Endothelial cell of umbilical vein (primary cell): ENCODE measurements at regions not wholly inside any gene's neighbourhood (a gene's known extent, or its start where the extent isn't known, plus 50 kb on each side); places are given as distances from the start of the nearest gene placed in this dataset.

Experiments
- BruUV-seq: library from RNA; stranded (reverse); fragments of 400-500 nt; replicated peaks from 2 replicates; lab custom pipeline; 2021; lab: Mats Ljungman, UMichigan
- CTCF ChIA-PET: fragments of 300-600, 350-600 bp; sonication (Branson Sonifier 250); formaldehyde crosslinking; loops from one replicate; lab custom pipeline; 2021; ENCODE audit warnings: antibody characterized with exemption, inconsistent platforms; lab: Charles Lee
- POLR2A ChIA-PET: fragments of 300-600, 350-600 bp; sonication (Branson Sonifier 250); formaldehyde crosslinking; loops from one replicate; lab custom pipeline; 2021; ENCODE audit warnings: antibody characterized with exemption, inconsistent platforms; lab: Charles Lee
- DNase-seq: peaks from one replicate; pipeline ENCODE4 v3.0.0-alpha.2; 2011; ENCODE audit warnings: low read depth, low spot score
- FAIRE-seq: peaks from 2 replicates; lab custom pipeline; 2011; peaks lifted over from hg19 to GRCh38; lab: Jason Lieb, UNC
- H2AFZ ChIP-seq: 2 replicates; pipeline ENCODE4 v1.6.0; 2012; ENCODE audit warnings: low read depth, low read length, control low read depth, inconsistent platforms
- H3K27ac ChIP-seq: 2 replicates; pipeline ENCODE4 v1.5.1; 2011; ENCODE audit warnings: low read depth, mild to moderate bottlenecking, control low read depth, low read length, moderate library complexity; ENCODE audit not compliant: insufficient read depth
- H3K27me3 ChIP-seq, 2 experiments: 2 replicates each; pipeline versions ENCODE4 v1.6.0 to v1.6.1; 2011; ENCODE audit warnings: low read length in 2 of 2, mixed read lengths in 1 of 2; ENCODE audit not compliant: control insufficient read depth in 2 of 2, insufficient read depth in 2 of 2
- H3K36me3 ChIP-seq, 2 experiments: 2 replicates in 1 of 2; 3 replicates in 1 of 2; pipeline ENCODE4 v1.5.1; 2011; ENCODE audit warnings: low read length in 2 of 2, mild to moderate bottlenecking in 1 of 2, moderate library complexity in 1 of 2; ENCODE audit not compliant: control insufficient read depth in 2 of 2, insufficient read depth in 2 of 2; ENCODE audit errors: extremely low read depth in 1 of 2
- H3K4me1 ChIP-seq: 3 replicates; pipeline ENCODE4 v1.5.1; 2011; ENCODE audit warnings: mild to moderate bottlenecking, low read length; ENCODE audit not compliant: control insufficient read depth, insufficient read depth; ENCODE audit errors: extremely low read depth
- H3K4me2 ChIP-seq: 2 replicates; pipeline ENCODE4 v1.6.1; 2011; ENCODE audit warnings: low read length, control low read depth, mixed read lengths; ENCODE audit not compliant: insufficient read depth
- H3K4me3 ChIP-seq, 3 experiments: fragments of 200-600 bp in 1 of 3; sonication (generic), shearing (Covaris generic) in 1 of 3; replicated peaks in 1 of 3; 2 replicates each; pipeline ENCODE4 v1.5.1; 2011 to 2016; ENCODE audit warnings: control low read depth in 3 of 3, low read length in 3 of 3, mild to moderate bottlenecking in 2 of 3, inconsistent platforms in 1 of 3, low read depth in 1 of 3, moderate library complexity in 1 of 3; ENCODE audit not compliant: insufficient read depth in 1 of 3
- H3K79me2 ChIP-seq: 2 replicates; pipeline ENCODE4 v1.6.0; 2012; ENCODE audit warnings: low read length, inconsistent platforms; ENCODE audit not compliant: control insufficient read depth, insufficient read depth
- H3K9ac ChIP-seq: replicated peaks from 2 replicates; pipeline ENCODE3; 2011; ENCODE audit warnings: low read length, control low read depth; ENCODE audit not compliant: insufficient read depth; ENCODE audit errors: extremely low read depth
- H3K9me1 ChIP-seq: replicated peaks from 3 replicates; pipeline ENCODE4 v1.6.0; 2011; ENCODE audit warnings: mild to moderate bottlenecking, low read length; ENCODE audit not compliant: control insufficient read depth, insufficient read depth; ENCODE audit errors: extremely low read depth
- H3K9me3 ChIP-seq: replicated peaks from 2 replicates; pipeline ENCODE4 v1.5.1; 2012; ENCODE audit warnings: low read length, inconsistent platforms; ENCODE audit not compliant: control insufficient read depth, insufficient read depth
- H4K20me1 ChIP-seq: replicated peaks from 2 replicates; pipeline ENCODE3; 2011; ENCODE audit warnings: mild to moderate bottlenecking, low read length; ENCODE audit not compliant: control insufficient read depth, insufficient read depth; ENCODE audit errors: extremely low read depth
- EZH2 ChIP-seq: IDR thresholded peaks from 2 replicates; pipeline ENCODE4 v1.6.1; 2012; ENCODE audit warnings: borderline replicate concordance, low read depth, mild to moderate bottlenecking, moderate library complexity, low read length, inconsistent platforms; ENCODE audit not compliant: severe bottlenecking
- FOS ChIP-seq: IDR thresholded peaks from 2 replicates; pipeline ENCODE4 v1.6.1; 2011; ENCODE audit warnings: mild to moderate bottlenecking, low read length, moderate library complexity, borderline replicate concordance; ENCODE audit not compliant: insufficient read depth
- GATA2 ChIP-seq: IDR thresholded peaks from 2 replicates; pipeline ENCODE4 v1.7.0; 2011; ENCODE audit warnings: low read depth, mild to moderate bottlenecking, moderate library complexity, mixed read lengths, low read length; ENCODE audit not compliant: insufficient read length, insufficient read depth
- JUN ChIP-seq: IDR thresholded peaks from 2 replicates; pipeline ENCODE4 v1.6.1; 2011; ENCODE audit warnings: borderline replicate concordance, low read depth; ENCODE audit not compliant: insufficient read length, insufficient read depth
- MYC ChIP-seq: IDR thresholded peaks from one replicate; pipeline ENCODE4 v1.6.1; 2011; ENCODE audit warnings: mild to moderate bottlenecking, low read depth, low read length
- POLR2A ChIP-seq: IDR thresholded peaks from 2 replicates; pipeline ENCODE4 v1.6.1; 2012; ENCODE audit warnings: low read depth, mild to moderate bottlenecking, control low read depth, low read length
- POLR2AphosphoS5 ChIP-seq: IDR thresholded peaks from 2 replicates; pipeline ENCODE4 v1.6.1; 2012; ENCODE audit warnings: low read depth, mild to moderate bottlenecking, control low read depth, low read length, moderate library complexity; ENCODE audit not compliant: insufficient read depth
- dilution Hi-C: fragments of 300-500 bp; cut with MboI; formaldehyde crosslinking; loops from one replicate; pipeline ENCODE4 v1.15.0; 2019; ENCODE audit warnings: low sequenced_read_pairs; ENCODE audit not compliant: extremely low pct_ligation_motif_present
- intact Hi-C: fragments of 100-400 bp; cut with micrococcal nuclease; formaldehyde crosslinking; loops from one replicate; pipeline ENCODE4 v1.10.0; 2022
- TF ChIP-seq, protein P1 (sequence below), 2 donors: IDR thresholded peaks; 1 replicate in 1 of 2; 2 replicates in 1 of 2; pipeline ENCODE4 v1.5.1; 2011; ENCODE audit warnings: low read length in 2 of 2, mild to moderate bottlenecking in 2 of 2, moderate library complexity in 2 of 2, control low read depth in 1 of 2, inconsistent platforms in 1 of 2, low read depth in 1 of 2; ENCODE audit not compliant: insufficient read depth in 1 of 2; ENCODE audit errors: extremely low read depth in 1 of 2
- TF ChIP-seq, protein P2 (sequence below): IDR thresholded peaks from 2 replicates; pipeline ENCODE4 v1.6.1; 2011; ENCODE audit not compliant: insufficient read depth, insufficient read length

DNA sequence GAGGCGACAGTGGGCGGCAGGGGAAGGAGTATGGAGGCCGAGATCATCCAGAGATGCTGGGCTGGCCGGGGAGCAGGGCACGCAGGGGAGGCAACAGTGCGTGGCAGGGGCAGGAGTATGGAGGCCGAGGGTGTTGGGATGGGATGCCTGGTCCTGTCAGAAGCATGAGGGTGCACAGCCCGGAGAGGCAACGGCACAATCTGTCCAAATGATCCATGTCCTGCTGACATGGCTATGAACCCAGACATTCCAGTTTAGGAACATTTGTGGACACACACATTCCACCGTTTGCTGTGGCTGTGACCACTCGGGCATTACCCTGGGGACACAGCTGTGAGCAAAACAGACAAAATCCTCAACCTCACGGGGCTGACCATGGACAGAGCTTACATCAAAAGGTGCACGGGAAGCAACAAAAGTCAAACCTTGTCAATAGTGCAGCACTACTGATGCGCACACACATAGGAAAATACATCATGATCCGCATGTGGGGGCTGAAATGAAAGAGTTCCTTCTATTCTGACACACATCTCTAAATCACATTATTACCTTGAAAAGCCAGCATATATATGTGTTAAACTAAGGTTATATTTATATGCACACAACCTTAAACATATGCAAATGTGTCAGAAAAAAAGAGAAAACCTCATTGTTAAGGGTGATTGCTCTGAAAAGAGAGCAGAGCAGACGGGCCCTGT is 144.0 kb upstream of the GPC1 start:
- FAIRE-seq (no peak), DNase-seq (no peak)
- ChIA-PET CTCF (no interaction called here), POLR2A (no interaction called here)
- dilution Hi-C loops (no loop called here), intact Hi-C loops (no loop called here)
- no peak overlapping the region for H3K9ac ChIP-seq
- H3K4me2 ChIP-seq = no peak overlapping the region
- no peak overlapping the region for H2AFZ ChIP-seq
- no peaks in the 10 kb centered on the region for H3K9me1 ChIP-seq
- H3K4me3 ChIP-seq = no peak overlapping the region
- H3K27ac ChIP-seq = no peak overlapping the region
- no peaks in the 10 kb centered on the region for H3K9me3 ChIP-seq
- no TSS peak for BruUV-seq
- no peaks in the 10 kb centered on the region for H4K20me1 ChIP-seq
- H3K4me1 ChIP-seq = no peaks in the 10 kb centered on the region
- no peaks in the 10 kb centered on the region for H3K36me3 ChIP-seq
- no peaks in the 10 kb centered on the region for H3K27me3 ChIP-seq
- TF ChIP-seq, protein P1, sequence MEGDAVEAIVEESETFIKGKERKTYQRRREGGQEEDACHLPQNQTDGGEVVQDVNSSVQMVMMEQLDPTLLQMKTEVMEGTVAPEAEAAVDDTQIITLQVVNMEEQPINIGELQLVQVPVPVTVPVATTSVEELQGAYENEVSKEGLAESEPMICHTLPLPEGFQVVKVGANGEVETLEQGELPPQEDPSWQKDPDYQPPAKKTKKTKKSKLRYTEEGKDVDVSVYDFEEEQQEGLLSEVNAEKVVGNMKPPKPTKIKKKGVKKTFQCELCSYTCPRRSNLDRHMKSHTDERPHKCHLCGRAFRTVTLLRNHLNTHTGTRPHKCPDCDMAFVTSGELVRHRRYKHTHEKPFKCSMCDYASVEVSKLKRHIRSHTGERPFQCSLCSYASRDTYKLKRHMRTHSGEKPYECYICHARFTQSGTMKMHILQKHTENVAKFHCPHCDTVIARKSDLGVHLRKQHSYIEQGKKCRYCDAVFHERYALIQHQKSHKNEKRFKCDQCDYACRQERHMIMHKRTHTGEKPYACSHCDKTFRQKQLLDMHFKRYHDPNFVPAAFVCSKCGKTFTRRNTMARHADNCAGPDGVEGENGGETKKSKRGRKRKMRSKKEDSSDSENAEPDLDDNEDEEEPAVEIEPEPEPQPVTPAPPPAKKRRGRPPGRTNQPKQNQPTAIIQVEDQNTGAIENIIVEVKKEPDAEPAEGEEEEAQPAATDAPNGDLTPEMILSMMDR (IDR thresholded peaks at IDR 0.05; ENCODE audit: extremely low read depth in 1 of 2, insufficient read depth in 1 of 2, low read depth in 1 of 2, low read length in 2 of 2) = no peak
- TF ChIP-seq EZH2 (no peak), JUN (no peak), POLR2A (no peak), POLR2AphosphoS5 (no peak), FOS (no peak), GATA2 (no peak), MYC (no peak)
- TF ChIP-seq, protein P2, sequence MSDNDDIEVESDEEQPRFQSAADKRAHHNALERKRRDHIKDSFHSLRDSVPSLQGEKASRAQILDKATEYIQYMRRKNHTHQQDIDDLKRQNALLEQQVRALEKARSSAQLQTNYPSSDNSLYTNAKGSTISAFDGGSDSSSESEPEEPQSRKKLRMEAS = no peak
- no peaks in the 10 kb centered on the region for H3K79me2 ChIP-seq
